ENCODE measurements at regions not wholly inside any gene's neighbourhood (a gene's known extent, or its start where the extent isn't known, plus 50 kb on each side); places are given as distances from the start of the nearest gene placed in this dataset.

- DNase-seq (ENCODE audit: low spot score), result no peak
Measured at GRCh38 chr7:15855525-15856109, 169.1 kb upstream of the MEOX2 start.

- no peak for DNase-seq (ENCODE audit: low spot score)
Measured at GRCh38 chr7:15854841-15855524, 168.5 kb upstream of the MEOX2 start.

GRCh38 chr7:15853832-15854470 lies 167.5 kb upstream of the MEOX2 start:
- no peak for DNase-seq (ENCODE audit: low spot score)

- DNase-seq (ENCODE audit: low spot score), result no peak
Measured at GRCh38 chr7:15851201-15851600, 164.7 kb upstream of the MEOX2 start.

GRCh38 chr7:15848901-15849300 lies 162.4 kb upstream of the MEOX2 start:
- no peak for DNase-seq (ENCODE audit: low spot score)

- no peak for DNase-seq (ENCODE audit: low spot score)
Measured at GRCh38 chr7:15848362-15848761, 161.9 kb upstream of the MEOX2 start.

GRCh38 chr7:15845868-15846267 lies 159.4 kb upstream of the MEOX2 start:
- DNase-seq (ENCODE audit: low spot score), result no peak

GRCh38 chr7:15845461-15845860 lies 159.0 kb upstream of the MEOX2 start:
- DNase-seq (ENCODE audit: low spot score), result no peak

- peak; percentile 45 for DNase-seq (ENCODE audit: low spot score)
Measured at GRCh38 chr7:15839416-15840100, 153.1 kb upstream of the MEOX2 start.

- DNase-seq (ENCODE audit: low spot score), result no peak
Measured at GRCh38 chr7:15838265-15838664, 151.8 kb upstream of the MEOX2 start.

GRCh38 chr7:15837306-15837950 lies 150.9 kb upstream of the MEOX2 start:
- DNase-seq (ENCODE audit: low spot score), result no peak

- DNase-seq (ENCODE audit: low spot score), result no peak
Measured at GRCh38 chr7:15836651-15837050, 150.2 kb upstream of the MEOX2 start.

- DNase-seq (ENCODE audit: low spot score), result no peak
Measured at GRCh38 chr7:15836041-15836440, 149.6 kb upstream of the MEOX2 start.

GRCh38 chr7:15834446-15834845 lies 148.0 kb upstream of the MEOX2 start:
- DNase-seq (ENCODE audit: low spot score), result no peak

- DNase-seq (ENCODE audit: low spot score), result no peak
Measured at GRCh38 chr7:15832996-15833395, 146.5 kb upstream of the MEOX2 start.

- no peak for DNase-seq (ENCODE audit: low spot score)
Measured at GRCh38 chr7:15831606-15832005, 145.1 kb upstream of the MEOX2 start.

- DNase-seq (ENCODE audit: low spot score), result no peak
Measured at GRCh38 chr7:15829691-15830090, 143.2 kb upstream of the MEOX2 start.

GRCh38 chr7:15828881-15829280 lies 142.4 kb upstream of the MEOX2 start:
- no peak for DNase-seq (ENCODE audit: low spot score)

- DNase-seq (ENCODE audit: low spot score), result no peak
Measured at GRCh38 chr7:15821484-15822427, 135.3 kb upstream of the MEOX2 start.

- no peak for DNase-seq (ENCODE audit: low spot score)
Measured at GRCh38 chr7:15820319-15820718, 133.8 kb upstream of the MEOX2 start.

GRCh38 chr7:15816835-15817426 lies 130.4 kb upstream of the MEOX2 start:
- no peak for DNase-seq (ENCODE audit: low spot score)

Measured in hepatic stellate cell (primary cell).